NCI-H2107 treated with DMSO at 0.1 percent for 48 hours (cell line): ENCODE measurements at regions not wholly inside any gene's neighbourhood (a gene's known extent, or its start where the extent isn't known, plus 50 kb on each side); places are given as distances from the start of the nearest gene placed in this dataset.
"Not testable (repeated sequence)": the region's sequence is repeated elsewhere in the genome, so short reads cannot be mapped to it uniquely, and the experiment has no call there.

ENCODE experiments used
- DNase-seq: peaks from one replicate; lab custom pipeline; 2025; ENCODE audit not compliant: unreplicated experiment; lab: John Stamatoyannopoulos, UW

GRCh38 chr9:2494562-2494961, 127.0 kb upstream of the VLDLR start:
- DNase-seq: no peak

- no peak for DNase-seq
Measured at GRCh38 chr9:2495221-2496005, 126.2 kb upstream of the VLDLR start.

- DNase-seq: no peak
Measured at GRCh38 chr9:2496169-2496568, 125.4 kb upstream of the VLDLR start.

- no peak for DNase-seq
Measured at GRCh38 chr9:2496934-2497333, 124.7 kb upstream of the VLDLR start.

GRCh38 chr9:2497666-2498400, 123.8 kb upstream of the VLDLR start:
- DNase-seq: no peak

- no peak for DNase-seq
Measured at GRCh38 chr9:2502210-2502609, 119.4 kb upstream of the VLDLR start.

- no peak for DNase-seq
Measured at GRCh38 chr9:2502760-2503159, 118.8 kb upstream of the VLDLR start.

- DNase-seq: no peak
Measured at GRCh38 chr9:2506321-2506720, 115.3 kb upstream of the VLDLR start.

GRCh38 chr9:2523591-2523990, 98.0 kb upstream of the VLDLR start:
- no peak for DNase-seq

GRCh38 chr9:2524601-2525000, 97.0 kb upstream of the VLDLR start:
- DNase-seq: no peak

GRCh38 chr9:2525147-2525546, 96.4 kb upstream of the VLDLR start:
- no peak for DNase-seq

GRCh38 chr9:2526071-2526828, 95.3 kb upstream of the VLDLR start:
- no peak for DNase-seq

- no peak for DNase-seq
Measured at GRCh38 chr9:2531481-2531880, 90.1 kb upstream of the VLDLR start.

GRCh38 chr9:2536511-2536910, 85.1 kb upstream of the VLDLR start:
- no peak for DNase-seq

GRCh38 chr9:2545881-2546490, 75.6 kb upstream of the VLDLR start:
- DNase-seq: no peak

GRCh38 chr9:2555899-2556600, 65.5 kb upstream of the VLDLR start:
- DNase-seq: not testable (repeated sequence)

- DNase-seq: no peak
Measured at GRCh38 chr9:2557693-2558092, 63.9 kb upstream of the VLDLR start.

- no peak for DNase-seq
Measured at GRCh38 chr9:2559192-2560152, 62.1 kb upstream of the VLDLR start.

- no peak for DNase-seq
Measured at GRCh38 chr9:2560180-2560579, 61.4 kb upstream of the VLDLR start.
